ENCODE measurements at regions not wholly inside any gene's neighbourhood (a gene's known extent, or its start where the extent isn't known, plus 50 kb on each side); places are given as distances from the start of the nearest gene placed in this dataset.

DNA sequence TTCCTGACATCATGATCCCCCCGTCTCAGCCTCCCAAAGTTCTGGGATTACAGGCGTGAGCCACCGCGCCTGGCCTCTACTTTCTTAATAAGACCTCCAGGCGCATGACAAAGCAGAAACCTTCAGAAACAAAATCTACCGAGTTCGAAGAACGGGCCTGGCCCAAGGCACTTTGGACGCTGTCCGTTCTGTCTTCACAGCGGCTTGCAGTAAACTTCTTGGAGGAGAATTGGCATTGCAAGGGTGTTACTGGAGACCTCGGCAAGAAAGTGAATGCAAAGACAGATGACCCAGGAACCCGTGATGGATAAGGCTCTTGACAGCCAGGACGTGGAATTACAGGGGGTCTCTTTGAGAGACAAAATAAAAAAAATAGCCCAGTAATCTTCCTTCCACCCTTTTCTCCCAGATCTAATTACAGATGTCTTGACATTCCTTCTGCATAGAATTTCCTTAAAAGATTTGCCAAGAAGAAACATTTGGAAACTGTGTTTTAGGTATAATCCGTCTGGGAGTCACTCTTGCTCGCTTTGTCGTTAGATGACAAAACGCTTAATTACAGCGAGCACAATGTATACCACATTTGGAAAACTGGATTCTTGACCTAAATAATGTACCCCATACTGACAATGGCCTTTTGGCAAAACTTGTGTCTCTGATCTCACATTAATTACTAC is 83.2 kb upstream of the TBX3 start:
- TF ChIP-seq FOXM1 (IDR thresholded peaks at IDR 0.05; ENCODE audit: borderline replicate concordance, low read depth): no peak
- no peak for TF ChIP-seq CEBPB (IDR thresholded peaks at IDR 0.05)
- TF ChIP-seq, protein P1, sequence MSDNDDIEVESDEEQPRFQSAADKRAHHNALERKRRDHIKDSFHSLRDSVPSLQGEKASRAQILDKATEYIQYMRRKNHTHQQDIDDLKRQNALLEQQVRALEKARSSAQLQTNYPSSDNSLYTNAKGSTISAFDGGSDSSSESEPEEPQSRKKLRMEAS (IDR thresholded peaks at IDR 0.05): no peak
- TF ChIP-seq YY1 (IDR thresholded peaks at IDR 0.05; ENCODE audit: low read depth): no peak
- no peak for TF ChIP-seq CREB1 (IDR thresholded peaks at IDR 0.05; ENCODE audit: low read depth)
- TF ChIP-seq TCF12 (IDR thresholded peaks at IDR 0.05; ENCODE audit: low read depth): no peak
- TF ChIP-seq, protein P2, sequence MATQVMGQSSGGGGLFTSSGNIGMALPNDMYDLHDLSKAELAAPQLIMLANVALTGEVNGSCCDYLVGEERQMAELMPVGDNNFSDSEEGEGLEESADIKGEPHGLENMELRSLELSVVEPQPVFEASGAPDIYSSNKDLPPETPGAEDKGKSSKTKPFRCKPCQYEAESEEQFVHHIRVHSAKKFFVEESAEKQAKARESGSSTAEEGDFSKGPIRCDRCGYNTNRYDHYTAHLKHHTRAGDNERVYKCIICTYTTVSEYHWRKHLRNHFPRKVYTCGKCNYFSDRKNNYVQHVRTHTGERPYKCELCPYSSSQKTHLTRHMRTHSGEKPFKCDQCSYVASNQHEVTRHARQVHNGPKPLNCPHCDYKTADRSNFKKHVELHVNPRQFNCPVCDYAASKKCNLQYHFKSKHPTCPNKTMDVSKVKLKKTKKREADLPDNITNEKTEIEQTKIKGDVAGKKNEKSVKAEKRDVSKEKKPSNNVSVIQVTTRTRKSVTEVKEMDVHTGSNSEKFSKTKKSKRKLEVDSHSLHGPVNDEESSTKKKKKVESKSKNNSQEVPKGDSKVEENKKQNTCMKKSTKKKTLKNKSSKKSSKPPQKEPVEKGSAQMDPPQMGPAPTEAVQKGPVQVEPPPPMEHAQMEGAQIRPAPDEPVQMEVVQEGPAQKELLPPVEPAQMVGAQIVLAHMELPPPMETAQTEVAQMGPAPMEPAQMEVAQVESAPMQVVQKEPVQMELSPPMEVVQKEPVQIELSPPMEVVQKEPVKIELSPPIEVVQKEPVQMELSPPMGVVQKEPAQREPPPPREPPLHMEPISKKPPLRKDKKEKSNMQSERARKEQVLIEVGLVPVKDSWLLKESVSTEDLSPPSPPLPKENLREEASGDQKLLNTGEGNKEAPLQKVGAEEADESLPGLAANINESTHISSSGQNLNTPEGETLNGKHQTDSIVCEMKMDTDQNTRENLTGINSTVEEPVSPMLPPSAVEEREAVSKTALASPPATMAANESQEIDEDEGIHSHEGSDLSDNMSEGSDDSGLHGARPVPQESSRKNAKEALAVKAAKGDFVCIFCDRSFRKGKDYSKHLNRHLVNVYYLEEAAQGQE (IDR thresholded peaks at IDR 0.05; ENCODE audit: low read depth): no peak
- no peak for TF ChIP-seq EP300 (IDR thresholded peaks at IDR 0.05; ENCODE audit: borderline replicate concordance)
- TF ChIP-seq, protein P3, sequence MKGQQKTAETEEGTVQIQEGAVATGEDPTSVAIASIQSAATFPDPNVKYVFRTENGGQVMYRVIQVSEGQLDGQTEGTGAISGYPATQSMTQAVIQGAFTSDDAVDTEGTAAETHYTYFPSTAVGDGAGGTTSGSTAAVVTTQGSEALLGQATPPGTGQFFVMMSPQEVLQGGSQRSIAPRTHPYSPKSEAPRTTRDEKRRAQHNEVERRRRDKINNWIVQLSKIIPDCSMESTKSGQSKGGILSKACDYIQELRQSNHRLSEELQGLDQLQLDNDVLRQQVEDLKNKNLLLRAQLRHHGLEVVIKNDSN (IDR thresholded peaks at IDR 0.05): no peak
- TF ChIP-seq ZBTB7A (IDR thresholded peaks at IDR 0.05; ENCODE audit: low read depth): no peak
- TF ChIP-seq TAF1 (IDR thresholded peaks at IDR 0.05; ENCODE audit: low read depth): no peak
- no peak for TF ChIP-seq TEAD4 (IDR thresholded peaks at IDR 0.05)
- TF ChIP-seq NFIC (IDR thresholded peaks at IDR 0.05): no peak
- TF ChIP-seq RAD21 (IDR thresholded peaks at IDR 0.05; ENCODE audit: low read depth): no peak
- no peak for TF ChIP-seq EGR1 (IDR thresholded peaks at IDR 0.05)

DNA sequence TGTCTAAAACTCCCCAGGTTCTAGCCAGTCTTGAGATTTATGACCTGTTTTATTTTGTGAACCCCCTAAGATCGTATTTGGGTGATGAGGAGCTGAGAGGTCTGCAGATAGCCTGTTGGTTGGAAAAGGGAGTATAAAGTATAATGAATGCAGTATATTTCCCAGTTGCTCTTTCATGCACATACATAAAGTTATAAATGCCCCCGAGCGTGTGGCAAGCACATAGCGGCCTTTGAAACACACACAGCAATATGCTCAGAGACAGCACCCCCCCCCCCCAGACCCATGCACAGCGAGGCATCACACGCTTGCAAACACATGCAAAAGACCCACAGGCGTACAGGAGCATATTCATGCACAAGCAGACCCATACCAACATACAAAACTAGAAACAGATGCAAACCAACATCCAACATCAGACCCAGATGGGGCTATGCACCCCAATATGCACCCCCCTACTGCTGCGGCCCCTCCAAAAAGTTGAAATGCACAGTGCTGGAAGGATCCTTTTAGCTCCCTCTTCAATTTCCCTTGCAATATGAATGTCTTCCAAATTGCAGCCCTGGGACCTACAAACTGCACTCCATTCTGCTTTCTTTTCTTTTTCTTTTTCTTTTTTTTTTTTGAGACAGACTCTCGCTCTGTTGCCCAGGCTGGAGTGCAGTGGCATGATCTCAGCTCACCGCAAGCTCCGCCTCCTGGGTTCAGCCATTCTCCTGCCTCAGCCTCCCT is 82.2 kb upstream of the TBX3 start:
- TF ChIP-seq EP300 (IDR thresholded peaks at IDR 0.05; ENCODE audit: borderline replicate concordance) (no peak), TCF12 (IDR thresholded peaks at IDR 0.05; ENCODE audit: low read depth) (no peak), YY1 (IDR thresholded peaks at IDR 0.05; ENCODE audit: low read depth) (no peak), EGR1 (IDR thresholded peaks at IDR 0.05) (no peak), NFIC (IDR thresholded peaks at IDR 0.05) (no peak)
- TF ChIP-seq, protein P1 (IDR thresholded peaks at IDR 0.05): no peak

DNA sequence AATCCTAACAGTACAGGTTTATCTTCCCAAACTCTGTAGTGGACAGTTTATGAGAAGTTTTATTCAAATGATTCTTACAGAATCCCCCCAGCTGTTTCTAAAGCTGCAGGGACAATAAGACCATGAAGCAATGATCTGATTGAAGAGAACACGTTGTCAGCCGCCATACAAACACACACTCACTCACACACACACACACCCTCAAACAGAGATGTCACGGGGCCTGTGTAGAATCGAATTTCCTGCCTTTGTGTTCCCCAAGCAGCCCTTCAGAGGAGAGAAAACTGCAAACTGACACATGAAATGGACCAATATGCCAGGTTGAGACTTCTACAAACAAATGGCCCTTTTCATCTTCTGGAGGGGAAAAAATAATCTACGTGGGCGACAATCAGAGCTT is 80.5 kb upstream of the TBX3 start:
- TF ChIP-seq YY1 (IDR thresholded peaks at IDR 0.05; ENCODE audit: low read depth): no peak
- TF ChIP-seq, protein P1 (IDR thresholded peaks at IDR 0.05): no peak
- no peak for TF ChIP-seq TAF1 (IDR thresholded peaks at IDR 0.05; ENCODE audit: low read depth)
- TF ChIP-seq, protein P2 (IDR thresholded peaks at IDR 0.05; ENCODE audit: low read depth): no peak
- no peak for TF ChIP-seq CREB1 (IDR thresholded peaks at IDR 0.05; ENCODE audit: low read depth)
- no peak for TF ChIP-seq TEAD4 (IDR thresholded peaks at IDR 0.05)
- TF ChIP-seq, protein P3 (IDR thresholded peaks at IDR 0.05): no peak

DNA sequence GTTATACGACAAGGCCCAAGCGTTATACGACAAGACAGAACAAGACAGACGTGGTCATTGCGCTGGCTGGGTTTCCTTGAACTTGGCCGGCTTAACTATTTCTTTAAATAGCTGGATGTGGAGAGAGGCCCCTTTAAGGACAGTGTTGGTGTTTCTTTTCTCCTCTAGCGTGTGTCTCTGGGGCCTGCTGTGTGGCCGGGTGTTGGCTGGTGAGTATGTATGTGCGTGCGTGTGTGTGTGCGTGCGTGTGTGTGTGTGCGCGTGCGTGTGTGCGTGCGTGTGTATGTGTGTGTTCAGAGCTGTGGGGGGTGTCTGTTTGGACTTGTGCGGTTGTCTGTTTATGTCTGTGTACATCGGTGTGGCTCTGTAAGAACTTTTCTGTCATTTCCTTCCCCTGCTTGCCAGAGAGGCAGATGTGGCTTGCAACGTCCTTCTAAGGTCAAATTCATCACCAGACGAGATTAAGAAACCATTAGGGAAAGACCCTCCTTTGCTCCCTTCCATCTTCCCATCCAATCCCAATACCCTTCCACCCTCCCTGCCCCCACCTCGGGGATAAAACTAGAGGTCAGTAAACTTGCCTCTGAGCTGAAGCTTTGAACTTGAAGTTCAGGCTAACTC is 78.6 kb upstream of the TBX3 start:
- TF ChIP-seq EGR1 (IDR thresholded peaks at IDR 0.05): no peak

DNA sequence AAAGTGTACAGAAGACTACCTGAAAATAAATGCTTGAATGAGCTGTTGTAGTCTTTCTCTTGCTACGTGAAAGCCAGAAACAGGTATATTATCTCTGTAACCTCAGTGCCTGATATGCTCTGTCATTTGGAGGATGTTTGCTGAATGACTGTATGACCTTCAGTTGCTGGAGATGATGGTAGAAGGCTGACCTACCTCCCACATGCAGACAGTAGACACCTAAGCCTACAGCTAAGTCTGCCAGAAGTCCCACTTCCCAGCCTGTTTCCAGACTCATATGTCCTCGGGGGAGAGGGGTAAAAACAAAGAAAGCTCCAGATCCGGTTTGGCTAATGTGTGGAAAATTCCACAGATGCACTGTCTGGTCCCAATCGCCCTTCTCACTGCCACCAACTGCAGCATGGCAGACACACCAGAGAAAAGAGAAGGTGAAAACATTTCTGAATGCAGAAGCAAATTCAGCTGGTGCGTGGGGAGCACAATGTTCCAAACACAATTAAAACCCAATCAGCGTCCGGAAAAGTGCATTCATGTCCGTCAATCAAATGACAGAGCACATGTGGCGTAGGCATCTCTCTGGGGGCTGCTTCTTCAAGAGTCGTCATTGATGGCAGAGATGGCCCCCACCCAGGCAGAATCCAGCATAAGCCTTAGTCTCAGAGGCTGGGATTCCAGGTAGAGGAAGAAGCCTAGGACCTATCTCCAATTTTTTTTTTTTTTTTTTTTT is 76.3 kb upstream of the TBX3 start:
- TF ChIP-seq TCF12 (IDR thresholded peaks at IDR 0.05; ENCODE audit: low read depth) (no peak), CEBPB (IDR thresholded peaks at IDR 0.05) (no peak), FOXM1 (IDR thresholded peaks at IDR 0.05; ENCODE audit: borderline replicate concordance, low read depth) (no peak), NFIC (IDR thresholded peaks at IDR 0.05) (no peak)
- TF ChIP-seq, protein P2 (IDR thresholded peaks at IDR 0.05; ENCODE audit: low read depth): no peak
